Stimulated activated CD4-positive, alpha-beta T cell treated with anti-CD3 and anti-CD28 coated beads, TNF-alpha, amount 100 ng/mL, for 4 hours (primary cell): ENCODE measurements at regions not wholly inside any gene's neighbourhood (a gene's known extent, or its start where the extent isn't known, plus 50 kb on each side); places are given as distances from the start of the nearest gene placed in this dataset.

Source experiments
- DNase-seq, 3 experiments: peaks; one replicate each; pipeline ENCODE4 v3.0.0-alpha.2; 2020; ENCODE audit warnings: low read depth in 3 of 3

GRCh38 chrX:39592776-39593175, 505.0 kb downstream of the BCOR start:
- DNase-seq = no peak

GRCh38 chrX:39595977-39596376, 501.8 kb downstream of the BCOR start:
- no peak for DNase-seq

- DNase-seq = no peak
Measured at GRCh38 chrX:39596437-39596836, 501.3 kb downstream of the BCOR start.

GRCh38 chrX:39599339-39599738, 498.4 kb downstream of the BCOR start:
- no peak for DNase-seq

GRCh38 chrX:39600222-39600621, 497.5 kb downstream of the BCOR start:
- DNase-seq = no peak

- DNase-seq = no peak
Measured at GRCh38 chrX:39601231-39602177, 496.3 kb downstream of the BCOR start.

- DNase-seq = no peak
Measured at GRCh38 chrX:39602195-39602594, 495.6 kb downstream of the BCOR start.

GRCh38 chrX:39603230-39603629, 494.5 kb downstream of the BCOR start:
- no peak for DNase-seq

GRCh38 chrX:39605183-39605582, 492.6 kb downstream of the BCOR start:
- no peak for DNase-seq

- DNase-seq = no peak
Measured at GRCh38 chrX:39605866-39606265, 491.9 kb downstream of the BCOR start.

GRCh38 chrX:39609941-39610340, 487.8 kb downstream of the BCOR start:
- no peak for DNase-seq

- DNase-seq = no peak
Measured at GRCh38 chrX:39611468-39611867, 486.3 kb downstream of the BCOR start.

GRCh38 chrX:39613482-39613995, 484.2 kb downstream of the BCOR start:
- peak in 1 of 3 experiments; percentile 15 for DNase-seq

- DNase-seq = peak in 2 of 3 experiments; percentile 59 to 60
Measured at GRCh38 chrX:39613997-39614679, 483.6 kb downstream of the BCOR start.

- DNase-seq = peak in 1 of 3 experiments; percentile 28
Measured at GRCh38 chrX:39614680-39614998, 483.1 kb downstream of the BCOR start.

GRCh38 chrX:39616098-39616729, 481.5 kb downstream of the BCOR start:
- no peak for DNase-seq

- no peak for DNase-seq
Measured at GRCh38 chrX:39616731-39617130, 481.0 kb downstream of the BCOR start.

GRCh38 chrX:39618178-39618577, 479.6 kb downstream of the BCOR start:
- DNase-seq = no peak

- no peak for DNase-seq
Measured at GRCh38 chrX:39619182-39620009, 478.4 kb downstream of the BCOR start.

- DNase-seq = no peak
Measured at GRCh38 chrX:39624166-39624565, 473.6 kb downstream of the BCOR start.

GRCh38 chrX:39625810-39626209, 471.9 kb downstream of the BCOR start:
- no peak for DNase-seq

- no peak for DNase-seq
Measured at GRCh38 chrX:39626749-39627148, 471.0 kb downstream of the BCOR start.
